Mesenchymal stem cell (in vitro differentiated cells and primary cell): ENCODE measurements at regions not wholly inside any gene's neighbourhood (a gene's known extent, or its start where the extent isn't known, plus 50 kb on each side); places are given as distances from the start of the nearest gene placed in this dataset.
A peak's percentile ranks its signal among the peaks of the same experiment; 100 is the strongest.
"Not testable (repeated sequence)": the region's sequence is repeated elsewhere in the genome, so short reads cannot be mapped to it uniquely, and the experiment has no call there.

ENCODE experiments used
- DNase-seq: peaks from one replicate; pipeline ENCODE4 v3.0.0-alpha.2; 2013
- H2AFZ ChIP-seq: one replicate; pipeline ENCODE4 v1.6.1; 2013; ENCODE audit warnings: low read depth, mild to moderate bottlenecking, control low read depth, inconsistent platforms, low read length, moderate library complexity
- H2AK5ac ChIP-seq: 2 replicates; pipeline ENCODE4 v1.6.1; 2013; ENCODE audit warnings: low read length, moderate library complexity, mild to moderate bottlenecking, inconsistent platforms; ENCODE audit not compliant: severe bottlenecking
- H2BK120ac ChIP-seq: one replicate; pipeline ENCODE4 v1.6.1; 2013; ENCODE audit warnings: low read depth, mild to moderate bottlenecking, inconsistent platforms, low read length, moderate library complexity
- H2BK12ac ChIP-seq, 2 experiments: one replicate each; pipeline ENCODE4 v1.6.1; 2013; ENCODE audit warnings: inconsistent platforms in 2 of 2, low read length in 2 of 2, mild to moderate bottlenecking in 2 of 2, moderate library complexity in 2 of 2, control low read depth in 1 of 2
- H2BK15ac ChIP-seq: one replicate; pipeline ENCODE4 v1.6.1; 2013; ENCODE audit warnings: mild to moderate bottlenecking, low read depth, inconsistent platforms; ENCODE audit not compliant: poor library complexity, severe bottlenecking
- H2BK5ac ChIP-seq: 2 replicates; pipeline ENCODE4 v1.6.1; 2013; ENCODE audit warnings: low read depth, mild to moderate bottlenecking, low read length, control low read depth, inconsistent platforms; ENCODE audit not compliant: poor library complexity, severe bottlenecking
- H3K14ac ChIP-seq, 2 experiments: one replicate each; pipeline ENCODE4 v1.6.1; 2013; ENCODE audit warnings: inconsistent platforms in 2 of 2, low read length in 2 of 2, control low read depth in 1 of 2, mild to moderate bottlenecking in 1 of 2, moderate library complexity in 1 of 2
- H3K18ac ChIP-seq, 2 experiments: one replicate each; pipeline ENCODE4 v1.6.1; 2013; ENCODE audit warnings: inconsistent platforms in 2 of 2, low read length in 2 of 2, control low read depth in 1 of 2, low read depth in 1 of 2, mild to moderate bottlenecking in 1 of 2
- H3K23ac ChIP-seq, 2 experiments: one replicate each; pipeline ENCODE4 v1.6.1; 2013; ENCODE audit warnings: inconsistent platforms in 2 of 2, low read length in 2 of 2, mild to moderate bottlenecking in 2 of 2, moderate library complexity in 2 of 2, control low read depth in 1 of 2
- H3K27ac ChIP-seq: 2 replicates; pipeline ENCODE4 v1.5.1; 2013; ENCODE audit warnings: mild to moderate bottlenecking, moderate library complexity, low read length, control low read depth, inconsistent platforms; ENCODE audit not compliant: poor library complexity, severe bottlenecking
- H3K27me3 ChIP-seq, 2 experiments: 2 replicates each; pipeline versions ENCODE4 v1.6.1 to v1.7.0; 2013; ENCODE audit warnings: low read length in 2 of 2, mild to moderate bottlenecking in 2 of 2, moderate library complexity in 2 of 2, control low read depth in 1 of 2, inconsistent platforms in 1 of 2; ENCODE audit not compliant: control insufficient read depth in 1 of 2, insufficient read depth in 1 of 2
- H3K36me3 ChIP-seq, 2 experiments: 2 replicates each; pipeline versions ENCODE4 v1.6.1 to v1.7.0; 2013; ENCODE audit warnings: low read length in 2 of 2, control low read depth in 1 of 2, inconsistent platforms in 1 of 2, low read depth in 1 of 2, mild to moderate bottlenecking in 1 of 2; ENCODE audit not compliant: insufficient read depth in 2 of 2, control insufficient read depth in 1 of 2
- H3K4ac ChIP-seq, 2 experiments: one replicate each; pipeline ENCODE4 v1.6.1; 2013; ENCODE audit warnings: inconsistent platforms in 2 of 2, low read length in 2 of 2, mild to moderate bottlenecking in 2 of 2, moderate library complexity in 2 of 2, control low read depth in 1 of 2, low read depth in 1 of 2
- H3K4me1 ChIP-seq: 2 replicates; pipeline ENCODE4 v1.6.1; 2013; ENCODE audit warnings: low read depth, low read length, control low read depth; ENCODE audit not compliant: control insufficient read depth, insufficient read depth
- H3K4me2 ChIP-seq: 2 replicates; pipeline ENCODE4 v1.6.1; 2013; ENCODE audit warnings: low read length, mild to moderate bottlenecking, inconsistent platforms; ENCODE audit not compliant: poor library complexity, severe bottlenecking
- H3K4me3 ChIP-seq, 2 experiments: 2 replicates each; pipeline versions ENCODE4 v1.5.1 to v1.7.0; 2013; ENCODE audit warnings: low read length in 2 of 2, mild to moderate bottlenecking in 2 of 2, control low read depth in 1 of 2, low read depth in 1 of 2; ENCODE audit not compliant: insufficient read depth in 1 of 2
- H3K79me1 ChIP-seq: replicated peaks from 2 replicates; pipeline ENCODE4 v1.6.1; 2013; ENCODE audit warnings: mild to moderate bottlenecking, control low read depth, low read length, inconsistent platforms; ENCODE audit not compliant: poor library complexity, severe bottlenecking
- H3K9ac ChIP-seq: 2 replicates; pipeline ENCODE4 v1.7.0; 2013; ENCODE audit warnings: mild to moderate bottlenecking, low read length, moderate library complexity
- H3K9me3 ChIP-seq: 2 replicates; pipeline ENCODE4 v1.7.0; 2013; ENCODE audit warnings: mild to moderate bottlenecking, low read length; ENCODE audit not compliant: control insufficient read depth
- H4K8ac ChIP-seq: one replicate; pipeline ENCODE4 v1.6.1; 2013; ENCODE audit warnings: inconsistent platforms, mild to moderate bottlenecking, low read length, moderate library complexity
- H4K91ac ChIP-seq: one replicate; pipeline ENCODE4 v1.6.1; 2013; ENCODE audit warnings: mild to moderate bottlenecking, low read length, inconsistent platforms
- WGBS: methylation state at CpG from one replicate; pipeline ENCODE4 v1.1.7; 2013; ENCODE audit warnings: mixed read lengths; 5-methylcytosine and 5-hydroxymethylcytosine counted together

DNA sequence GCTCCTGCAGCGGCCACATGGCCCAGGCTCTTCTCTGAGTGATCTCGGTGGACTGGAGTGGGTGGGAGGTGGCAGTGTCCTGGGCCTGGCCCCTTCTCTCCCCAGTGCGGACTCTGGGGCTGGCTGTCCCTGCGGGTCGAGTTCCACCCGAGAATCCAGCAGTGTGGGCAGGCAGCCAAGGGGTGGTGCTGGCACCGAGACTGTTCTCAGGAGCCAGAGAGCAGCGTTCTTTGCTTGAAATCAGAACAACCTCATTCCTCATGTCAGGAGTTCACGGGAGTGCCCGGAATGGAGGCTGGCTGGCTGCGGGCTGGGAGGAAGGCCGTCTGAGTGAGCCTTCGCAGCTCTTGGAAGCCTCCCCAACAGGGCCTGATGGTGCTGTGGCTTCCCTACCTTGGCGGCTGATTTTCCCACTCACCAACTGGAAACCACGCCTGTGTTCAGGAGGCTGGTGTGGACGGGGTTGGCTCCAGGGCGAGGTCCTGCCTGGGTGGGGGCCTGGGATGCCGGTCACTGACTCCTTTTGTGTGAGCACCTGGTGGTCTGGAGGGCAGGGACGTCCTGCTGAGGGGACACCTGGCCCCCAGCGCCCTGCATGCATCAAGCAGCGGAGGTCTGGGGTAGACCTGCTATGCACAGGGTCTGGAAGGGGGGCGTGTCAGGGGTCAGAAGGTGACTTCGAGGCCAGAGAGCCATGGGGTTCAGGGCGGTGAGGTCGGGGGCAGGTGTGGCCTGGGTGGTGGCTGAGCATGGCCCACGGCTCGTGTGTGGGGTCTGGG lies 137.6 kb downstream of the TMEM121 start:
- 76% methylated on average over 12 of the region's 27 CpGs for WGBS
- not testable (repeated sequence) for H3K27ac ChIP-seq

GRCh38 chr14:105664691-105665090 lies 138.3 kb downstream of the TMEM121 start:
- H3K23ac ChIP-seq = no peak overlapping the region
- H2BK120ac ChIP-seq = no peak overlapping the region
- H3K4me1 ChIP-seq = no peaks in the 10 kb centered on the region
- H3K27me3 ChIP-seq = no peaks in the 10 kb centered on the region
- H3K18ac ChIP-seq = no peak overlapping the region
- no peak overlapping the region for H3K4me3 ChIP-seq
- no peak overlapping the region for H2BK15ac ChIP-seq
- H3K27ac ChIP-seq = no peak overlapping the region
- no peak overlapping the region for H2AFZ ChIP-seq
- H2AK5ac ChIP-seq = no peak overlapping the region
- DNase-seq = no peak
- H4K8ac ChIP-seq = no peak overlapping the region
- no peak overlapping the region for H3K4me2 ChIP-seq
- no peaks in the 10 kb centered on the region for H3K36me3 ChIP-seq
- no peak overlapping the region for H2BK5ac ChIP-seq
- H3K4ac ChIP-seq = no peak overlapping the region
- H3K9me3 ChIP-seq = no peaks in the 10 kb centered on the region
- WGBS = 49% methylated on average over 4 of the region's 4 CpGs
- H3K79me1 ChIP-seq = no peaks in the 10 kb centered on the region
- no peak overlapping the region for H3K9ac ChIP-seq
- no peak overlapping the region for H3K14ac ChIP-seq
- H4K91ac ChIP-seq = no peak overlapping the region
- H2BK12ac ChIP-seq = no peak overlapping the region

More for the DNA sequence above, 137.6 kb downstream of the TMEM121 start:
- H4K8ac ChIP-seq, H4K91ac ChIP-seq, H2AFZ ChIP-seq, H2BK12ac ChIP-seq, H3K9ac ChIP-seq, H3K27me3 ChIP-seq, DNase-seq, H3K4me2 ChIP-seq, H3K4me3 ChIP-seq, H2BK120ac ChIP-seq, H3K23ac ChIP-seq, H3K18ac ChIP-seq, H2BK15ac ChIP-seq, H3K4ac ChIP-seq, H3K79me1 ChIP-seq, H3K4me1 ChIP-seq, H3K14ac ChIP-seq, H3K9me3 ChIP-seq, H3K36me3 ChIP-seq, H2BK5ac ChIP-seq, H2AK5ac ChIP-seq: not testable (repeated sequence)

GRCh38 chr14:105665247-105665950 lies 139.0 kb downstream of the TMEM121 start:
- no peak for DNase-seq
- no peaks in the 10 kb centered on the region for H3K4me1 ChIP-seq
- H3K9me3 ChIP-seq = no peaks in the 10 kb centered on the region
- no peak overlapping the region for H4K8ac ChIP-seq
- H3K14ac ChIP-seq = no peak overlapping the region
- no peak overlapping the region for H4K91ac ChIP-seq
- H3K23ac ChIP-seq = no peak overlapping the region
- H2AFZ ChIP-seq = no peak overlapping the region
- WGBS = 59% methylated on average over 9 of the region's 9 CpGs
- H2BK5ac ChIP-seq = no peak overlapping the region
- no peak overlapping the region for H2BK15ac ChIP-seq
- H3K4me3 ChIP-seq = peak overlapping the region in 1 of 2 experiments; percentile 20
- no peak overlapping the region for H2BK12ac ChIP-seq
- H3K4me2 ChIP-seq = no peak overlapping the region
- no peak overlapping the region for H2BK120ac ChIP-seq
- H3K27ac ChIP-seq = no peak overlapping the region
- H2AK5ac ChIP-seq = no peak overlapping the region
- no peaks in the 10 kb centered on the region for H3K36me3 ChIP-seq
- no peak overlapping the region for H3K9ac ChIP-seq
- H3K18ac ChIP-seq = no peak overlapping the region
- no peak overlapping the region for H3K4ac ChIP-seq
- no peaks in the 10 kb centered on the region for H3K27me3 ChIP-seq
- H3K79me1 ChIP-seq = no peaks in the 10 kb centered on the region

GRCh38 chr14:105665951-105666277 lies 139.5 kb downstream of the TMEM121 start:
- Histone ChIP-seq H2BK120ac (no peak overlapping the region), H2AK5ac (no peak overlapping the region), H3K9me3 (no peaks in the 10 kb centered on the region), H2BK15ac (no peak overlapping the region), H3K4me3 (no peak overlapping the region), H3K14ac (no peak overlapping the region), H3K18ac (no peak overlapping the region), H3K4ac (no peak overlapping the region), H3K36me3 (no peaks in the 10 kb centered on the region), H4K8ac (no peak overlapping the region), H2BK12ac (no peak overlapping the region), H2AFZ (no peak overlapping the region), H3K9ac (no peak overlapping the region), H3K27ac (no peak overlapping the region), H3K4me2 (no peak overlapping the region), H2BK5ac (no peak overlapping the region), H3K27me3 (no peaks in the 10 kb centered on the region), H3K23ac (no peak overlapping the region), H3K79me1 (no peaks in the 10 kb centered on the region), H4K91ac (no peak overlapping the region), H3K4me1 (no peaks in the 10 kb centered on the region)
- no peak for DNase-seq
- 78% methylated on average over 6 of the region's 6 CpGs for WGBS
